Suprapubic skin (tissue), 4 donors: ENCODE measurements at regions not wholly inside any gene's neighbourhood (a gene's known extent, or its start where the extent isn't known, plus 50 kb on each side); places are given as distances from the start of the nearest gene placed in this dataset.

ENCODE experiments used
- CTCF ChIP-seq, 2 donors: fragments of 200-600 bp in 1 of 2; fragments of 450-650 bp in 1 of 2; sonication (generic) in 1 of 2; IDR thresholded peaks; one replicate each; pipeline ENCODE4 v1.5.1; 2016 to 2019; ENCODE audit warnings: antibody characterized with exemption in 2 of 2, mild to moderate bottlenecking in 1 of 2, moderate library complexity in 1 of 2
- POLR2A ChIP-seq, 2 donors: fragments of 450-650 bp; IDR thresholded peaks; one replicate each; pipeline ENCODE4 v1.6.1; 2017; ENCODE audit warnings: antibody characterized with exemption in 2 of 2, mild to moderate bottlenecking in 2 of 2, moderate library complexity in 2 of 2
- POLR2AphosphoS5 ChIP-seq, 3 donors: sonication (generic); formaldehyde crosslinking; IDR thresholded peaks; one replicate each; pipeline ENCODE4 v1.6.1; 2017; ENCODE audit warnings: antibody characterized with exemption in 3 of 3

GRCh38 chrX:115960440-115961084 is 210.0 kb upstream of the AGTR2 start:
- TF ChIP-seq CTCF (IDR thresholded peaks at IDR 0.05) = no peak
- no peak for TF ChIP-seq POLR2AphosphoS5 (IDR thresholded peaks at IDR 0.05)
- TF ChIP-seq POLR2A (IDR thresholded peaks at IDR 0.05) = no peak
